ENCODE measurements at regions not wholly inside any gene's neighbourhood (a gene's known extent, or its start where the extent isn't known, plus 50 kb on each side); places are given as distances from the start of the nearest gene placed in this dataset.
"Not testable (repeated sequence)": the region's sequence is repeated elsewhere in the genome, so short reads cannot be mapped to it uniquely, and the experiment has no call there.

- TF ChIP-seq SPI1 (IDR thresholded peaks at IDR 0.05; ENCODE audit: borderline replicate concordance, low read depth) = no peak
- TF ChIP-seq CTCF (IDR thresholded peaks at IDR 0.05; ENCODE audit: insufficient read depth, low read length) = no peak
- Histone ChIP-seq H3K27ac (replicated peaks) (no peak overlapping the region), H3K4me3 (replicated peaks; ENCODE audit: insufficient read depth, low read length) (no peak overlapping the region), H3K27me3 (ENCODE audit: insufficient read depth, poor library complexity, severe bottlenecking) (no peaks in the 10 kb centered on the region)
- DNase-seq (ENCODE audit: low read depth in 1 of 2, low spot score in 1 of 2) = no peak
Measured at GRCh38 chr1:194624833-194625232, 1438.4 kb upstream of the B3GALT2 start.

GRCh38 chr1:194618101-194618500, 1431.7 kb upstream of the B3GALT2 start:
- no peak overlapping the region for H3K4me3 ChIP-seq (replicated peaks; ENCODE audit: insufficient read depth, low read length)
- no peak overlapping the region for H3K27ac ChIP-seq (replicated peaks)
- no peak for DNase-seq (ENCODE audit: low read depth in 1 of 2, low spot score in 1 of 2)
- TF ChIP-seq REST (IDR thresholded peaks at IDR 0.05; ENCODE audit: insufficient replicate concordance, low read depth) (no peak), POLR2AphosphoS5 (IDR thresholded peaks at IDR 0.05; ENCODE audit: low read depth) (no peak), GABPA (IDR thresholded peaks at IDR 0.05; ENCODE audit: low read depth) (no peak)
- H3K27me3 ChIP-seq (ENCODE audit: insufficient read depth, poor library complexity, severe bottlenecking) = no peaks in the 10 kb centered on the region

DNA sequence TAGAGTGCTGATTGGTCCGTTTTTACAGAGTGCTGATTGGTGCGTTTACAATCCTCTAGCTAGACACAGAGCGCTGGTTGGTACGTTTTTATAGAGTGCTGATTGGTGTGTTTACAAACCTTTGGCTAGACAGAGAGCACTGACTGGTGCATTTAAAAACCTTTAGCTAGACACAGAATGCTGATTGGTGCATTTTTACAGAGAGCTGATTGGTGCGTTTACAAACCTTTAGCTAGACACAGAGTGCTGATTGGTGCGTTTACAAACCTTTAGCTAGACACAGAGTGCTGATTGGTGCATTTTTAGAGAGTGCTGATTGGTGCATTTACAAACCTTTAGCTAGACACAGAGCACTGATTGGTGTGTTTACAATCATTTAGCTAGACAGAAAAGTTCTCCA, 1430.9 kb upstream of the B3GALT2 start:
- H3K27ac ChIP-seq (replicated peaks); DNase-seq (ENCODE audit: low read depth in 1 of 2, low spot score in 1 of 2); H3K4me3 ChIP-seq (replicated peaks; ENCODE audit: insufficient read depth, low read length): not testable (repeated sequence)

GRCh38 chr1:194616835-194617234, 1430.4 kb upstream of the B3GALT2 start:
- H3K27ac ChIP-seq (replicated peaks) = no peak overlapping the region
- TF ChIP-seq REST (IDR thresholded peaks at IDR 0.05; ENCODE audit: insufficient replicate concordance, low read depth) (no peak), GABPA (IDR thresholded peaks at IDR 0.05; ENCODE audit: low read depth) (no peak), CTCF (IDR thresholded peaks at IDR 0.05; ENCODE audit: insufficient read depth, low read length) (no peak), POLR2AphosphoS5 (IDR thresholded peaks at IDR 0.05; ENCODE audit: low read depth) (no peak), SPI1 (IDR thresholded peaks at IDR 0.05; ENCODE audit: borderline replicate concordance, low read depth) (no peak)
- DNase-seq (ENCODE audit: low read depth in 1 of 2, low spot score in 1 of 2) = no peak

More for the DNA sequence above, 1430.9 kb upstream of the B3GALT2 start:
- H3K27me3 ChIP-seq (ENCODE audit: insufficient read depth, poor library complexity, severe bottlenecking) = not testable (repeated sequence)

GRCh38 chr1:194602184-194602583, 1415.8 kb upstream of the B3GALT2 start:
- TF ChIP-seq SPI1 (IDR thresholded peaks at IDR 0.05; ENCODE audit: borderline replicate concordance, low read depth) = no peak
- TF ChIP-seq GABPA (IDR thresholded peaks at IDR 0.05; ENCODE audit: low read depth) = no peak
- TF ChIP-seq REST (IDR thresholded peaks at IDR 0.05; ENCODE audit: insufficient replicate concordance, low read depth) = no peak
- TF ChIP-seq POLR2AphosphoS5 (IDR thresholded peaks at IDR 0.05; ENCODE audit: low read depth) = no peak
- TF ChIP-seq CTCF (IDR thresholded peaks at IDR 0.05; ENCODE audit: insufficient read depth, low read length) = no peak

More at GRCh38 chr1:194616835-194617234, 1430.4 kb upstream of the B3GALT2 start:
- Histone ChIP-seq H3K4me3 (replicated peaks; ENCODE audit: insufficient read depth, low read length) (no peak overlapping the region), H3K27me3 (ENCODE audit: insufficient read depth, poor library complexity, severe bottlenecking) (no peaks in the 10 kb centered on the region)

More at GRCh38 chr1:194602184-194602583, 1415.8 kb upstream of the B3GALT2 start:
- no peak for DNase-seq (ENCODE audit: low read depth in 1 of 2, low spot score in 1 of 2)
- no peak overlapping the region for H3K27ac ChIP-seq (replicated peaks)
- H3K27me3 ChIP-seq (ENCODE audit: insufficient read depth, poor library complexity, severe bottlenecking) = no peaks in the 10 kb centered on the region
- no peak overlapping the region for H3K4me3 ChIP-seq (replicated peaks; ENCODE audit: insufficient read depth, low read length)

Data from HL-60 (cell line).